ENCODE measurements at regions not wholly inside any gene's neighbourhood (a gene's known extent, or its start where the extent isn't known, plus 50 kb on each side); places are given as distances from the start of the nearest gene placed in this dataset.

DNA sequence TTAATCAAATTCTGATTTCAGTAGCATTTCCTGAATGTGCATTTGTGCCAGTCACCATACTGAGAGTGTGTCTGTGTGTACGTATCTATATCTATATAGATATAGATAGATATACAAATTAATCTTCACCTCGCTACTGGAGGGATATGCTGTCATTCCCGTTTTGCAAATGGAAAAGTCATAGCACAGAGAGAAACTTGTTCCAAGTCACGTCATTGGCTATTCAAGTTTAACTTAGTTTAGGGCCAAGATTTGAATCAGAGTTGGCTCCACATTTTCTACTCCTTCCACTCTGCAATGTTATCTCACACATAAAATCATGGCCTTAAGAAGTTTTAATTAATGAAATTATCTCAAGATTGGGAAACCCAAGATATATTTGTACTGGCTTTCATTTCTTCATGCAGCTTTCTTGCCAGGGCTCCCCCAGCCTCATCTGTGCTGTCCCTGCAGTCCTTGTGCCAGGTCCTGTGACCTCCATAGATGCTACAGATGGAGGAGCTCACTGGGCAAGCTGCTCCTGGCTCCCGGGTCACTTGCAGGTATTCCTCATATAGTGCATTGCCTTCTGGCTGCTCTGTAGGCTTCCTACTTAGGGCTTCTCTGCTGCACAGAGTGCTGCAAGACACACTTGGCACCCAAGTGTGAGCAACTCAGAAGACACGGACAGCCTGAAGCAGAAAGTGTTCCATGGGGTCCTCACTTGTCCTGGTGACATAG, 245.8 kb downstream of the KCNS3 start:
- no peak for DNase-seq

DNA sequence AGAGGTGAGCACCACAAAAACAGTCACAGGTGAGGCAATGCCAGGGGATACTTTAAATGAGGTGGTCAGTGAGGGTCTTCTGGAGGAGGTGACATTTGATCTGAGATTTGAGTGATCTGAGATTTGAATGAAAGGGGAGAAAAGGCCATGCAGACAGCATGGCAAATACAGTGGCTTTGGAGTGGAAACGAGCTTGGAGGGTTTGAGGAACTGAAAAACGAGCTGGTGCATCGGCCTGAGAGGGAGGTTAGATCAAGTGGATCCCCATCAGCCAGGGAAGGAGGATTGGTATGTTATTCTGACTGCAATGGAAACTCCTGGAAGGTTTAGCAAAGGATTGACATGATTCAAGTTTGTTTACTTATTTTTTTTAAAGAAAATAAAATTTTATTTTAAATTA, 245.1 kb downstream of the KCNS3 start:
- no peak for DNase-seq

- DNase-seq: no peak
Observed at GRCh38 chr2:18123211-18123570, 244.7 kb downstream of the KCNS3 start.

DNA sequence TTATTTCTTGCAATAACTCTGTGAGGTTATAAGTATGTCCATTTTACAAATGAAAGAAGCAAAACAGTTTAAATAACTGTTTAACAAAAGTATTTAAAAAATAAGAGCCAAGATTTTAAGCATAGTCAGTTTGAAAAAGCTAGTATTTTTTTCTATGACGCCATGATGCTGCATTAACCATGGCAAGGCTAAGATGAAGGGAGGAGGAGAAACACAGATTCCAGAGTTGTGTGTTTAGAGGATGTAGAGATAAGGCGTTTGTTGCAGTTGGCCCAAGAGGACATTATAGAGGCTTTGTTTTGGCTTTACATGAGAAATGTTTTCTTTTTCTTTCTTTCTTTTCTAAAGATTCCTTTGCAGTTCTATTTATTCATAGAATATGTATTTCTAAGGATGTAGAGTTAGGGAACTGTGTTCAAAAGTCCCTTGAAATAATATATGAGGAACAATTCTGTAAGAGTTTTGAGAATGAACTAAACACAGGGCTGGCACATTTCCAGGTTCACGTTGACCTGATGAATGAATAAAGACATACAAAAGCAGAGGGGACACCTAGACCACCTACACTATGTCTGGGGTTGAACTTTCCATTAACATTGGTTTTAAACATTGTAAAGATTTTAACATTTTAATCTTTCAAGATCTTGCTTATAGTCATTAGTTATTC, 244.2 kb downstream of the KCNS3 start:
- no peak for DNase-seq

- DNase-seq: no peak
Observed at GRCh38 chr2:18119883-18120282, 241.4 kb downstream of the KCNS3 start.

- no peak for DNase-seq
Observed at GRCh38 chr2:18118703-18119102, 240.2 kb downstream of the KCNS3 start.

DNA sequence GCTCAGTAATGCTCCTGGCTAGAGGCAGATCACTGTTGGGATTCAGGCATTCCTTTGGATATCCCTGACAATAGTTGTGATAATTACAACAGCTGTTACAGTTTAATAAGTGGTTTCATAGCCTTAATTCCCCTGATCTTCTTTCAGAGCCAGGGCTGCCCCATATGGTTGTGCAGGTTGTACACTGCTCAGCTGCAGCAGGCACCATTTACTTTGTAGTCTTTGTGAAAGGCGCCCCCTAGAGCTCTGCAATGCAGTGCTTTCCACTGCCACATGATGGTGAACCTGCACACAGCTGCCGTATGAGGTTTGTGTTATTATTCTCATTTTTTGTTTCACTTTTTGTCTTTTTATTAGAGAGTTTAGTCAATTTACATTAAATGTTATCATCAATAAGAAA, 239.1 kb downstream of the KCNS3 start:
- peak in 1 of 2 experiments; percentile 17 for DNase-seq

DNA sequence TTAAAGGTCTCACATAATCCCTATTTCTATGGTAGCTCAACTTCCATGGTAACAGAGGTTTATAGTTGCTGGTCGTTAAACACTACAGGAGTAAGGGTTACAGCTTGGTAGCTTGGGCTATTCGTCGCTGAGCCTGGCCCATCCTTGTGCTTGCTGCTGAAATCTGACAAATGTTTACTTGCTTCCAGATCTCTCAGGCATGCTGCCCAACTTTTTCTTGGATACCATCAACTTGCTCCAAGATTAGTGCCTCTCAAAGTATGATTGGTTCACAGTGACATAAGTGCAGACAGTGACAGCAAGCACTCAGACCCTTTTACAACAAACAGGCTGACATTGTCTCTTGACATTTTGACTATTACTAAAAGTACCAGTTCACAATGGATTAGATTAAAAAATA, 231.8 kb downstream of the KCNS3 start:
- DNase-seq: no peak

GRCh38 chr2:18106841-18107240, 228.4 kb downstream of the KCNS3 start:
- no peak for DNase-seq

- DNase-seq: no peak
Observed at GRCh38 chr2:18105929-18106328, 227.5 kb downstream of the KCNS3 start.

DNA sequence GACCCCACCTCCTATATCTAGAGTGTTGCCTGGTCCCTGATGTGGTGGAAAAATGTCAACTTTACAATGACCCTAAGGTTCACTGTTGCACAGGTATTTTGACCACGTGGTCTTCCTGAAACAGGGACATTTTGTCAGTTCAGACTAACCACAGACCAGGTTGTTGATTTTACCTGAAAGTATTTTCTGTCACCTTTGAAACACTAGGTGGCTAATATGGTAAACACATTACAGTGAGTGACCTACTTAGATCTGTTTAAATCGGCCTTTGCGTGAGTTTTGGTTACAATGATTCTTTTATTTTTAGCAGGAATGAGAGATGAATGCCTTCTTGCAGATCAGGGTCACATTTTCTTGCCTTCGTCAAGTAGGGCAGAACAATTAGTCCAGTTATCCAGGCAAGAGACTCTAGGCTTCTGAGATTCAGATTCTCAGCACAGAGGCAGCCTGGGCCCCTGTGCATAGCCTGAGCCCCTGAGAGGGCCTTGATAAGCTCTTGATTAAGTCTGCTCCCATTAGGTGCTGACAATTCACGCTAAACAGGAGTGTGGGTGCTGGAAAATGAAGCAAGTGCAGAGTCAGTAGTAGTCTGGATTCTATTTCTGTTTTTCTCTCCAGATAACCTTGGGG, 226.2 kb downstream of the KCNS3 start:
- DNase-seq: no peak

GRCh38 chr2:18096836-18097405, 218.5 kb downstream of the KCNS3 start:
- no peak for DNase-seq

- DNase-seq: no peak
Observed at GRCh38 chr2:18094277-18094676, 215.8 kb downstream of the KCNS3 start.

GRCh38 chr2:18093196-18093595, 214.7 kb downstream of the KCNS3 start:
- DNase-seq: no peak

DNA sequence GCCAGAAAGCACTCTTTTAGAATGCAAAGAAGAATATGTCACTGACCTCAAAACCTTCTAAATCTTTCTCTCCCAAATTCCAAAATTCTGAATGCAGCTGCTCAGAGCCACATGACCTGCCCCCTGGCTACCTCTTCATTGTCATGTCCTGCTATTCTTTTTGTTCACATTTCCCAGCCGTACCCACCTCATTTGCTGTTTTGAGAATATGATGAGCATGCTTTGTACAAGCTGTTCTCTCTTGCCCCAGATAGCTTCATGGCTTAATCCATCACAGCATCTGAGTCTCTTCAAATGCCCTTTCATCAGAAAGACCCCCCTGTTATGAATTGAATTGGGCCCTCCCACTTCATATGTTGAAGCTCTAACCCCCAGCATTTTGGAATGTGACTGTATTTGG, 214.3 kb downstream of the KCNS3 start:
- DNase-seq: no peak

- no peak for DNase-seq
Observed at GRCh38 chr2:18085593-18085992, 207.1 kb downstream of the KCNS3 start.

DNA sequence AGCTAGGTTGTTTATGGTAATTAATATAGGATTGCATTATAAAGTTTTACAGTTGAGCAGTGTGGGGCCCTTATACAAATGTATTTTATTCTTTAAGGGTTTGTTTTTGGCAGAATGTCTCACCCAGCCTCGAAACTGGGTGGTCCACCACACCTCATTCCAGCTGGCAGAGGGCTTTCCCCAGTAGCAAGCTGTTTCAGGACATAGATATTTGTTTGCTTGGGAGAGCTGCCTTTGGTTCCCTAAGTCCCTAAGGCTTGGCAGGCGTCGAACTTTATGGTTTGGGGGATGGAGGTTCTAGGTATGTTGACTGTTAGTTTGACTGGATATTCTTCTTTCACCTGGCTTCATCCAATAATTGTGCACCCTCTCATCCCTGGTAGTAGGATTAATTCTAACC, 205.9 kb downstream of the KCNS3 start:
- DNase-seq: no peak

DNA sequence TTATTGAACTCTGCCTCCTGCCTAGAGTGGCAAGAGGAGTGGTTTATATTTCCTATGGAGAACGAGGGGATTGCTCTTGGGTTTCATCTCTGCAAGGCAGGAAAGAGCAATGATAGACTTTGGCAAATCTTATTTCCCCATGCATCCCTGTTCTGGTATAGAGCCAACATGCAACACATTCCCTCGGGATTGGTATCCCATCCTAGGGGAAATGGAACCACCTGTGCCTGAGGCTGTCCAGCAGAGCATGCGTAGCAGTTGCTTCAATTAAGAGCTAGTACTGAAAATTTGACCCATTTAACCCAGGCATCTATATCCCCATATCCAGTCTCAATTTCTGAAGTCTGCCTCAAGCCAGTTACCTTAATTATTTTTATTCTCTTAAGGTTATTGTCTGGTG, 205.3 kb downstream of the KCNS3 start:
- DNase-seq: no peak

DNA sequence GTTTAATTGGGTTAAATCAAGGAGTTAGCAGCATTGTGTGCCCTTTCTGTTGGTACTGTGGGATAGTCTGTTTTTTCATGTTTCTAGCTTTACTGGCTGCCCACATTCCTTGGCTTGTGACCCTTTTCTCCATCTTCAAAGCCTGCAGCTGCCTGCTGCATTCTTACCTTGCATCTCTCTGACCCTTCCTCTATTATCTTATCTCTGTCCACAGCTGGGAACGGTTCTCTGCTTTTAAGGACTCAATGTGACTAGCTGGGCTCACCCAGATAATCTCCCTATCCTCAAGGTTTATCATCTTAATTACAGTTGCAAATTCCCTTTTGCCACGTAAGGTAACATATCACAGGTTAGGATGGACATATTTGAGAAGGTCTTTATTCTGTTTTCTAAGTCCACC, 199.7 kb downstream of the KCNS3 start:
- DNase-seq: no peak

GRCh38 chr2:18077704-18078103, 199.2 kb downstream of the KCNS3 start:
- no peak for DNase-seq

DNA sequence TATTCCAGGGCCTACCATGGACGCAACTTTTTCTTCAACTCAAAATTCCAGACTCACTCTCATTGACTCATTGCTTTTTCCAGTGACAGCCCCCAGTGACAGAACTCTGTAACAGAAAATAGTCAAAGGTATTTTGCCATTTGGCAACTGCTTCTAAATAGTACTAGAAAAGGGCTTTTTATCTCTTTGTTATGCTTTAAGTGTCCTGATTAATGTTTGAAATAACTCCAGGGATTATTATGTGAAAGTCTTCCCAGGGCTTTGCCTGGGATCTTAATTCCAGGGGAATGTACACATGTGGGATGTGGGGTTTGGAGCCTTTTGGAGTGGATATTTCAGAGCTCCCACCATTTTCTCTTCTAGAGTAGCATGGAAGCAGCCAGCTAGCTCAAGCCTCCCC, 198.8 kb downstream of the KCNS3 start:
- DNase-seq: no peak

DNA sequence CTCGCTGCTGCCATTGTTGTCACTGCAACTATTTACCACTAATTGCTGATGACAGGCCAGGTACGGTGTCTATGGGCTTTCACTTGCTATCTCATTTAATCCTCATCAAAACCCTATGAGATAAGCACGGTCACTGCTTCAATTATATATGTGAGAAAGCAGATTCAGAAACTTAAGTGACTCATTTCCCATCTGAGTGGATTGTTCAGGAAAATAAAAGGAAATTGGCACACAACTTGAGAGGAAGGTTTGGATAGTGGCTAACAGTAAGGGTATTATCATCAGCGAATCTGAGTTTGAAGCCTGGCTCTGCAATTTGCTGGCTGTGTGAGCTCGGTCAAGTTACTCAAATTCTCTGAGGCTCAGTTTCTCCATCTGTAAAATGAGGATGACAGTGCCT, 196.0 kb downstream of the KCNS3 start:
- no peak for DNase-seq

- DNase-seq: no peak
Observed at GRCh38 chr2:18073601-18074000, 195.1 kb downstream of the KCNS3 start.
